ENCODE measurements at regions not wholly inside any gene's neighbourhood (a gene's known extent, or its start where the extent isn't known, plus 50 kb on each side); places are given as distances from the start of the nearest gene placed in this dataset.

- TF ChIP-seq CTCF (IDR thresholded peaks at IDR 0.05) (no peak), POLR2AphosphoS5 (IDR thresholded peaks at IDR 0.05) (no peak), POLR2A (IDR thresholded peaks at IDR 0.05) (no peak)
Observed at GRCh38 chr5:58122848-58123392, 337.0 kb downstream of the PLK2 start.
